ENCODE measurements at regions not wholly inside any gene's neighbourhood (a gene's known extent, or its start where the extent isn't known, plus 50 kb on each side); places are given as distances from the start of the nearest gene placed in this dataset.

DNA sequence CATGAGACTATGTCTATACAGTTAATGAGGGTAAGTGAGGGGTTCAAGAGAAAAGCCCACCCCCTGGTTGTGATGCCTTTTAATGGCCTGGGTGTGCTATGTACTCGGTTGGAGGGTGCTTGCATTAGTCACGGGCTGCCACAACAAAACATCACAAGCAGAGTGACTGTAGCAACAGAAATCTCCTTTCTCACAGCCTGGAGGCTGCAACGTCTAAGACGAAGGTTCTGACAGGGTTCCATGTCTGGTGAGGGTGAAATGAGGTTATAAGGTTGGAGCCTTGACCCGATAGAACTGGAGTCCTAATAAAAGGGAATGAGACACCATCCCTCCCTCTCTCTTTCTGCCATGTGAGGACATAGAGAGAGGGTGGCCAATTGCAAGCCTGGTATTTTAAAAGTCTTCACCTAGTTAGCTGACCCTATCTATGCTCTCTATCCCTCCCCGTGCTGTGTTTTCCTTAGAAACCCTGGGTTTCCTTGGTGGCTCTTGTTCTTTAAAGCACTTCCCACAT is 126.0 kb upstream of the GDF10 start:
- Histone ChIP-seq H3K4me1 (no peaks in the 10 kb centered on the region), H3K36me3 (no peaks in the 10 kb centered on the region), H3K27me3 (no peaks in the 10 kb centered on the region), H3K9me3 (no peaks in the 10 kb centered on the region), H3K4me3 (no peak overlapping the region), H3K27ac (no peak overlapping the region)
- TF ChIP-seq, protein P1, sequence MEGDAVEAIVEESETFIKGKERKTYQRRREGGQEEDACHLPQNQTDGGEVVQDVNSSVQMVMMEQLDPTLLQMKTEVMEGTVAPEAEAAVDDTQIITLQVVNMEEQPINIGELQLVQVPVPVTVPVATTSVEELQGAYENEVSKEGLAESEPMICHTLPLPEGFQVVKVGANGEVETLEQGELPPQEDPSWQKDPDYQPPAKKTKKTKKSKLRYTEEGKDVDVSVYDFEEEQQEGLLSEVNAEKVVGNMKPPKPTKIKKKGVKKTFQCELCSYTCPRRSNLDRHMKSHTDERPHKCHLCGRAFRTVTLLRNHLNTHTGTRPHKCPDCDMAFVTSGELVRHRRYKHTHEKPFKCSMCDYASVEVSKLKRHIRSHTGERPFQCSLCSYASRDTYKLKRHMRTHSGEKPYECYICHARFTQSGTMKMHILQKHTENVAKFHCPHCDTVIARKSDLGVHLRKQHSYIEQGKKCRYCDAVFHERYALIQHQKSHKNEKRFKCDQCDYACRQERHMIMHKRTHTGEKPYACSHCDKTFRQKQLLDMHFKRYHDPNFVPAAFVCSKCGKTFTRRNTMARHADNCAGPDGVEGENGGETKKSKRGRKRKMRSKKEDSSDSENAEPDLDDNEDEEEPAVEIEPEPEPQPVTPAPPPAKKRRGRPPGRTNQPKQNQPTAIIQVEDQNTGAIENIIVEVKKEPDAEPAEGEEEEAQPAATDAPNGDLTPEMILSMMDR (IDR thresholded peaks at IDR 0.05) = no peak
- DNase-seq = no peak
- intact Hi-C loops (cut with DNase I; ENCODE audit: low total_unique reads) = no loop called here

GRCh38 chr10:47175181-47176123 is 124.5 kb upstream of the GDF10 start:
- no peaks in the 10 kb centered on the region for H3K9me3 ChIP-seq
- no peaks in the 10 kb centered on the region for H3K4me1 ChIP-seq
- DNase-seq = peak in 1 of 2 donors; percentile 58
- TF ChIP-seq, protein P1 (IDR thresholded peaks at IDR 0.05) = no peak
- H3K36me3 ChIP-seq = no peaks in the 10 kb centered on the region
- H3K27ac ChIP-seq = no peak overlapping the region
- no peak overlapping the region for H3K4me3 ChIP-seq
- intact Hi-C loops (cut with DNase I; ENCODE audit: low total_unique reads) = no loop called here
- no peaks in the 10 kb centered on the region for H3K27me3 ChIP-seq

DNA sequence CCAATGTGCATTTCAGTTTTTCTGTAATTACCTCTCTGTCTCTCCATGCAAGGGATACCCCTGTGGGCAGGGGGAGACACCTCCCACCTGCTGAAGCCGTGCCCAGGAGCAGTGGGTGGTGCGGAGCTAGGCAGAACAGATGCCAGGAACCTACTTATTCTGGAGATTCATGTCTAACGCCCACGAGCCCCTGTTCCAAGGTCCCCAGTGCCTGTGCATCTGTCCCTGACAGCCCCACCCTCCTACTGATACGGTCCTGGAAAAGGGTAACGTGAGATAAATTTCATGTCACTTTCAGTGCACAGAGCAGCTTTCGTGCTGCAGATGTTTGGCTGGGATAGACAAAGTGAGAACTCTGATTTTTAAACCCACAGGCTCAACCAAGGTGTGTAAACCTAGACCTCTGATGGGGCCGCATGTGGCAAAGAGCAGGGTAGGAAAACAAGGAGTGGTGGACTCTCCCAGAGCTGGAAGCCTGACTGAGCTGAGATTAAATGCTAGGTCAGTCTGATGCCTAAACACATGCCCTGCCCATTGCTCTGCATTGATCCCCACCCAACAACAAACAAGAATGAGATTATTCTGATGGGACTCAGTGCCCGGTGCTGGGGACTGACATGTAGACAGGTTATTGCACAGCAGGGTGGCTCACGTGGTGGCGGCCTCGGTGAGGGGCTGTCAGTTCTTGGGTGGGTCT is 123.6 kb upstream of the GDF10 start:
- H3K4me3 ChIP-seq = no peak overlapping the region
- intact Hi-C loops (cut with DNase I; ENCODE audit: low total_unique reads) = no loop called here

DNA sequence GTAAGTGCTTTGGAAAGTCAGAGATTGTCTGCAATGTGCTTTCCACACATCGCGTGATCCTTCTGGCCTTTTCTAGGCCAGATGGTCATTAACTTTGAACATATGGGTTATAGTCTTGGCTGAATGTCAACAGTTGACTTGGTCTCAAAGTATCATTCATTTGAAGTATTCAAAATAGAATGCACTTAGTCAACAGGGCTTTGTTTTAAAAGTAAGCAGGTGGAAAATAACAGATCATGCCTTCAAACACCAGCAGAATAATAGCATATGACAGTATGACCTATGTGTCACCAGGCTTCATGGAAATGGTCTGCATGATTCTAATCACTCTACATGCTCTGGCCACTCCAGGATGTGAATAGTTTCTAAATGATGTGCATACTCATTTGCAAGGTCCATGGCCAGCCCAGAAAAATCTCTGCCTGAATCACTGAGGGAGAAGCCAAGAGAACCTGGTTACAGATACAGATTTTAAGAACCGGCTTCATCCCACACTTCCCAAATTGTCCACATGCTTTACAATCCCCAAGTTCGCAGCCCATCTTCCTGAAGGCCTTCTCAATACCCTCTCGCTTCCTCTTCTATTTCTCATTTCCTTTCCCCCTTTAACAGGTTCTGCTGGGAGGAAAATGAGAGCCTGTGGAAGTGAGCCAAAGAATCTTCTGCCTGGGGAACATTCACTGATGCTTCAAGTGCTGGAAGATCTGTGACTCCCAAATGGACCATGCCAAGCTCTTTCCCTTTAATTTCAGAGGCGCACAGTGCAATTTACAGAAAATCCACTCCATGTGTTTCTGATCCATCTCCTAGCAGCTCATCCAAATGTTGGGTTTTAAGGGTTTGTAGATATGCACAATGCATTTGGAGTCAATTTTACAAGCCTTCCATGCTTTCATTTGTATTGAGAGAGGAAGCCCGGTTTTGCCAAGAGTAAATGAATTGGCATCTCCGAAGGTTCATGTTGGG is 122.8 kb upstream of the GDF10 start:
- intact Hi-C loops (cut with DNase I; ENCODE audit: low total_unique reads) = no loop called here
- TF ChIP-seq, protein P1 (IDR thresholded peaks at IDR 0.05) = no peak
- Histone ChIP-seq H3K9me3 (no peaks in the 10 kb centered on the region), H3K27ac (no peak overlapping the region), H3K27me3 (no peaks in the 10 kb centered on the region), H3K36me3 (no peaks in the 10 kb centered on the region), H3K4me1 (no peaks in the 10 kb centered on the region), H3K4me3 (no peak overlapping the region)
- DNase-seq = no peak

More for the DNA sequence above, 123.6 kb upstream of the GDF10 start:
- TF ChIP-seq, protein P1 (IDR thresholded peaks at IDR 0.05) = no peak
- Histone ChIP-seq H3K27me3 (no peaks in the 10 kb centered on the region), H3K27ac (no peak overlapping the region), H3K36me3 (no peaks in the 10 kb centered on the region), H3K4me1 (no peaks in the 10 kb centered on the region), H3K9me3 (no peaks in the 10 kb centered on the region)
- no peak for DNase-seq
